ENCODE measurements at regions not wholly inside any gene's neighbourhood (a gene's known extent, or its start where the extent isn't known, plus 50 kb on each side); places are given as distances from the start of the nearest gene placed in this dataset.
A peak's percentile ranks its signal among the peaks of the same experiment; 100 is the strongest.
"Not testable (repeated sequence)": the region's sequence is repeated elsewhere in the genome, so short reads cannot be mapped to it uniquely, and the experiment has no call there.

DNA sequence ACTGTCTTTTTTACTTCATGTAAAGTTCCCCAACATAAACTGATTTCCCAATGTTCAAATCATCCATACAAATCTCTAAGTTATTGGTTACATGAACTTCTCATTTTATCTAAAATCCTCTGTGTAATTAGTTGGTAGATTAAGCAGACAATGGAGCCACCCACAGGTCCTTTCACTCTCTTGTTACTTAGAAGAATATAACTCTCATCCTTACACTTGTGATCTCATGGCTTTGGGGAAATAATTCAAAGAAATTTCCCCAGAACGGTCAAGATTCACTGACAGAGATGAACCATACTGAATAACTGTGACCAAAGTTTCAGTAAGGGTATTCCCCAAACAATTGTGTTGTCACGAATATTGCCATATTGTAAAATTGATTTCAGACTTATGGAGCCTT is 1102.6 kb upstream of the EPHA6 start:
- DNase-seq = no peak

GRCh38 chr3:95715128-95715527 is 1099.3 kb upstream of the EPHA6 start:
- no peak for DNase-seq

DNA sequence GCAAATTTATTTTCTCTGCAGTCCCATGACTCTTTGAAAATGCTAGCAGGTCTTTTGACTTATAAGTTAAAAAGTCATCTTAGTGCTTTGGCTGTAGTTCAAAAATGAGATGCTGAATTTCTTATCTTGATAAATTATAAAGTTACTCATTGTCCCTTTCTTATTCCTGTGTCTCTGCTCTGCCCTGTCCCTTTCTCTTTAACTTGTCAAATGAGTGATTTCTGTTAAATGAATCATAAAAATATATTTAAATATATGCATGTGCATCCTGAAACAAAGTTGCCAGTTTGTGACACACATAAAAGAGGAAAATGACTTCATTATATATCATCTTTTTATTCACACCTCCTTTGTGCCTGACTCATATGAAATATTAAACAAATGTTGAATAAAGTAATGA is 1097.3 kb upstream of the EPHA6 start:
- DNase-seq = no peak

DNA sequence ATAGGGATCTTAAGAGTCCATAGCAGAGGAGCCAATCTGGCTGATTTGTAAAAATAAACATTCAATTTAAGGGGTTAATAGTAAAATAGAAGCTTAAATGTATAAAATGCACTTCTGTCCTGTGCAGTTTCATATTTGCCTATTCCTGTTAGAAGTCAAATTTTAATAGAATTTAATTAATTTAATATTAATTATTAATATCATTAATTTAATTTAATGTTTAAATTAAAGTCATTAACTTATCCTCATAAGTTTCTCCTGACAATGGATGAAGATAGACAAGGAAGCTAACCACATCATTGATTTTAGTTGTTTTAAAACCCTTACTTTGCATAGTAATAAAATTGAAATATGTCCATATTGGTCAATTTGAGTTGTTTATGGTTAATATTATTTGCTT is 1096.2 kb upstream of the EPHA6 start:
- no peak for DNase-seq

DNA sequence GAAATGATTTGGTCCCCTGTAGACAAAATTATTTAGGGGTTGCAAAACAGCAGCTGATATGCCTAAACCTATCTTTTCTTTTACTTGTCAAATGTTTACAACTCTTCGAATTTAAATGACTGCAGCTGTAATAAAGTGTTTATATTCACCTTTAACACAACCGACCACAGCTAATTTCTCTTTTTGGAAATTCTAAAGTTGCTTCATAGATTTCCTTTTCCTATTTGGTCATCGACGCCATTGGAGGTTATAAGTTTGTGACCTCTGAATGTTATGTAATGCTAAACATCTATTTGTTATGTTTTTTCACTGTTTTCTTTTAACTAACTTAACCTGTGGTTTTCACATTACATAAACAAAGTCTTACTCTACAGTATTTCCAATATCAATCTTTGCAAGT is 1094.9 kb upstream of the EPHA6 start:
- DNase-seq = no peak

GRCh38 chr3:95721938-95722337 is 1092.5 kb upstream of the EPHA6 start:
- no peak for DNase-seq

DNA sequence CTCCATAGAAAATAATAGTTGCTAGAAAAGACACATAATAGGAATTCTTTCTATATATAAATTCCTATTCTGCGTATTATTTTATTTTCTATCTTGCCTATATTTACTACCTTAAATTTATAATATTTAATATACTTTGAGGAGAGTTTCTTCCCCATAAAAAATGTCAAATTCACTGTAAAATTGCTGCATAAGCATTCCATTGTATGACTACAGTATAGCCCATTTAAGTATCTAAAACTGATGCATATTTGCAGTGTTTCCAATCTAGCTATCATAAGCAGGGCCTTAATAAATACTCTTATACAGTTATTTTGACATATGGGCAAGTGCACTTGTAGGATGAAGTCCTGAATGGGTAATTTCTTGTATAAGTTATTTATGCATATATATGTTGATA is 1088.6 kb upstream of the EPHA6 start:
- no peak for DNase-seq

GRCh38 chr3:95731753-95732152 is 1082.6 kb upstream of the EPHA6 start:
- DNase-seq = no peak

DNA sequence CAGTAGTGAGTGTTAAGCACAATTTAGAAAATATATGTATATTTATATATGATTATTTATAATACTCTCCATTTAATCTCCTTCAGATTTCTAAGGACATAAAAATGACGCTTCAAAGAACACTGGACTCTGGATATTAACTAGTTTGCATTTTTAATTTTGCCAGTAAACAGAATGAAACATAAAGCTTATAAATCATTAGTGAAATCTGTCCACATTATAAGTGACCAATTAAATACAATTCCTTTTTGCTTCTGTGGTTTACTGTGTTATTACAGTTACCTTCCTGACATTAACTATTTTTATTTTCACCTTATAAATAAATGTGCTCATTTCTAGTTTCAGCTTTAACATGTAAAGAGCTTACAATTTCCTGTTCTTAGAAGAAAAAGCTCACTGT is 1081.1 kb upstream of the EPHA6 start:
- no peak for DNase-seq

- DNase-seq = no peak
Measured at GRCh38 chr3:95738045-95738444, 1076.3 kb upstream of the EPHA6 start.

GRCh38 chr3:95744896-95745295 is 1069.5 kb upstream of the EPHA6 start:
- not testable (repeated sequence) for DNase-seq

GRCh38 chr3:95750097-95750496 is 1064.3 kb upstream of the EPHA6 start:
- peak; percentile 31 for DNase-seq

GRCh38 chr3:95751509-95751908 is 1062.9 kb upstream of the EPHA6 start:
- DNase-seq = no peak

DNA sequence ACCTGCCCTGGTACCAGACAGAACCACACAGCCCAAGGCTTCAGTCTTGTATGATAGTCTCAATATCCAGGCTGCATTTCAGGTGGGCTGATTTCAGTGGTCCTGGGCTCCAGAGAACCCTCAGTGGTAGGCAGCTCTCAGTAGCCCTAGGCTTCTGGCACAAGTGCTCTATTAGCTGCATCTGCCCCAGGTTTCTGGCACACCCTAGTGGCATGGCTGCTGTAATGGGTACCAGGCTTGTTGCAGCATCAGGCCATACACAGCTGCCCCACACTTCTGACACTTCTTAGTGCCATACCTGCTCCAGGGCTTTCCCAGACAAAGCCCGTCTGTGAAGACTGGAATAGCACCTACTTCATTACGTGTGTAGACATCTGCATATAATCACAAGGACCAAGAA is 1062.2 kb upstream of the EPHA6 start:
- no peak for DNase-seq

- no peak for DNase-seq
Measured at GRCh38 chr3:95758707-95759106, 1055.7 kb upstream of the EPHA6 start.

DNA sequence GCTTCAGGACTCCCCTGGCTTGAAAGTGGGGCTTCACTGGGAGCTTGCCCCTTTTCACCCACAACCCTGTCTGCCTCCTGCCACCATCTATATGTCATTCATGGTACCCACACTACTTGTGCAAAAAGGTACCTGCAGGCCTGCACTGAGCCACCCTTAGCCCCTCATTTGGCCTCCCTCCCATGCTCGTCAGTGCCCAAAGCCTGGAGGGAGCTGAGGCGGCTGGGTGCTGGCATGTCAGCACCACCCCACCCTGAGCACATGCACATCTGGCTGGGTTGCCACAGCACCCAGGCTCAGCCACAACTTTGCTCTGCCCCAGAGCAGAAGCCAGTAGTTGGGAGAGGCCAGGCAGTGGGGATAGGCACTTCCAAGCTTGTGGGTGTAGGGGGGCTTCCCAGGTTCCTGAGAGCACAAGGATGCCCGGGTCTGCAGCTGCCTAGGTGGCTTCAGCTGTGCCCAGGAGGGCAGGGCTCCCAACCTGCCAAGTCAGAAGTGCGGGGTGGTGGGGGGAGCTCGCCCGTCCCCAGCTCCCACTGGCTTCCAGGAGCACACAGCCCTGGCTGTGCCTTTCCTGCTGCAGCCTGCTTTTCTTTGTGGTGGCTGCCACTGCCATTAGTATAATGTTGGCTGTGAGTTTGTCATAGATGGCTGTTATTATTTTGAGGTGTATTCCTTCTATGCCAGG is 1054.6 kb upstream of the EPHA6 start:
- no peak for DNase-seq

DNA sequence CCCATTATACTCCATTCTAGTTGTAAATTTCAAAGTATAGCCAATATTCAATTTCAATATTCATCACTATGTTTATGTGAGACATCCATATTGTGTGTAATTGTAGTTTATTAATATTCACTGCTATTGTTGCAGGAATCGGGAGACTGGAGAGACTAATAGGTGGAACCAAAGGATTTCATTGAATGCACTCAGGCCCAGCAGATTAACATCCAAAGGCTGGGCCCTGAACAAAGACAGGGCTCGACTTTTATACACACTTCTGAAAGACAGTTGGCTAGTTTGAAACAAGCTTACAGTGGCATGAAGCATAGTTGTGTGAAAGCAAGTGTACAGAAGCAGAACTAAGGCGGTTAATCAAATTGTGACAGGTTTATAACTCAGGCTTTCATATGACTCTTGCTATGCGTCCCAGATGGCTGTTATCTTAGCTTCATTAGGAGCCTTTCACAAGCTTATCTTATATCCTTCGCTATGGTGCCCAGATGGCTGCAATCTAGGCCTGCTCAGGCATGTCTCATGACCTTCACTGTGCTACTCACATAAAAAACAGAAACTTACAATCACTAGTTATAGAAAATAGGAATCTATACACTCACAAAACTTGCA is 1038.8 kb upstream of the EPHA6 start:
- no peak for DNase-seq

DNA sequence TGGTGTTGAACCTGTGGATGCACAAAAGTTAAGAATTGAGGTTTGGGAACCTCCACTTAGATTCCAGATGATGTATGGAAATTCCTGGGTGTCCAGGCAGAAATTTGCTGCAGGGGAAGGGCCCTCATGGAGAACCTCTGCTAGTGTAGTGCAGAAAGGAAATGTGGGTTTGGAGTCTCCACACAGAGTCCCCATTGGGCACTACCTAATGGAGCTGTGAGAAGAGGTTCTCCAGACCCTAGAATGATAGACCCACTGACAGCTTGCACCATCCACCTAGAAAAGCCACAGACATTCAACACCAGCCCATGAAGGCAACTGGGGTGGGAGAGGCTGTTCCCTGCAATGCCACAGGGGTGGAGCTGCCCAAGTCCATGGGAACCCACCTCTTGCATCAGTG is 1032.8 kb upstream of the EPHA6 start:
- DNase-seq = no peak

DNA sequence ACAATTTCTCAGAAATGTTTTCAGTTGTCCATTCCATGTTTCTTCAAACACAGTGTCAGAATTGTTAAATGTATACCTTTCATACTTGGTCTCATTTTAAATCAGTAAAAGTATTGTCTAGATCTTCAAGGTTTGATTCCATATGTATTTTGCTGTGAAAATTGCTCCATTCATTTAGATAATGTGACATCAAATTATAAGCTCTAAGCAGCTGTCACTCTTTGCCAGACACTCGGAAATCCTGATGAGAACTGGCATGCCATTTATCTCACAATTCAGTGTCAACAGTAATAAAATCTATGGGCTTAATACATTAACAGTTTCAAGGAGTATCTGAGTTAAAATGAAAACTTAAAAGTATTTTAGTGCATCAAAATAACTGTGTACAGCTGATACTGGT is 1025.3 kb upstream of the EPHA6 start:
- no peak for DNase-seq

- no peak for DNase-seq
Measured at GRCh38 chr3:95797081-95797480, 1017.3 kb upstream of the EPHA6 start.

DNA sequence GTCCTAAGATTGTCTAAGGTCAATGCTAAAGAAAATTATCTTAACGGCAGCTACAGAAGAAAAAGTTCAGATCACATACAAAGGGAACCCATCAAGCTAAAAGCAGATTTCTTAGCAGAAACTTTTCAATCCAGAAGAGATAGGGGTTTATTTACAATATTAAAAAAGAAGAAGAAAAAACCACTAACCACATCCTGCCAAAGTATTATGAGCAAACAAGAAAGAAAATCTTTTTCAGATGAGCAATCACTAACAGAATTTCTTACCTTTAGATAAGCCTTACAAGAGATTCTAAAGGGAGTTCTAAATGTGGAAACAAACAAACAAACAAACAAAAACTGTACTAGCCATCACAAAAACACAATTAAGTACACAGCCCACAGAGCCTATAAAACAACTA is 1015.8 kb upstream of the EPHA6 start:
- DNase-seq = no peak

DNA sequence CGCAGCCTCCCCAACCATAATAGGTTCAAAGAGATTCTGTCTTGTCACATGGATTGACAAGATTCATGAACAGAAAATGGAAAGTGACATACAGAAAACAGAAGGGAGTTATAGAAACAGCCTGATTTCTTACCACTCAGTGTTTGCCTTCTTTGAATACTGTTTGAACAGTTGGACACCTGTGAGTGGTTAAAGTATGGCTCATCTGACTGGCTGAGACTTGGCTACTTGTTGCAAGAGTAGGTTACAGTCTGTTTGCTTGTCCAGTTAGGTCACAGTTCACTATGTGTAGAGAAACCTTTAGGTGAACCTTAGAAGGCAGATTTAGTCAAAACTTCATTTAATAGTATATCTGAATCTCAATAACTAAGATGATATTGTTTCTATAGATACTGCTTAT is 1003.9 kb upstream of the EPHA6 start:
- DNase-seq = no peak

- no peak for DNase-seq
Measured at GRCh38 chr3:95813244-95813643, 1001.1 kb upstream of the EPHA6 start.

GRCh38 chr3:95815828-95816227 is 998.6 kb upstream of the EPHA6 start:
- DNase-seq = no peak

DNA sequence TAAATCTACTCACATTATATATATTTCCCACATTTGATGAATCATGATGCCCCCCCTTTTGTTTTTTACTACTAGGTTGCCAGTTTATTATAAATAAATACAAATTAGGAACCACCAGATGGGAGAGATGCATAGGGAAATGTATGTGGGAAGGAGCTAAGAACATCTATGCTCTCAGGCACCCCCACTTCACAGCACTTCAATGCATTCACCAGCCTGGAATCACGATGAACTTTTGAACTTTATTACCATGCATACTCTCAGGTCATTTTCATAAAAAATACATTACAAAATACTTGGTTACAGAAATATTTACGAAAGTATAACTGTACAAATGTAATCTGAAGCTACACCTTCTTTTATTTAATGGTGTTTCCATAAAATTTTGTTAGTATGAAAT is 988.0 kb upstream of the EPHA6 start:
- no peak for DNase-seq
